ENCODE measurements at regions not wholly inside any gene's neighbourhood (a gene's known extent, or its start where the extent isn't known, plus 50 kb on each side); places are given as distances from the start of the nearest gene placed in this dataset.

- TF ChIP-seq CTCF (IDR thresholded peaks at IDR 0.05) (no peak), POLR2A (IDR thresholded peaks at IDR 0.05) (no peak)
Observed at GRCh38 chr16:80046261-80046660, 445.7 kb upstream of the MAF start.
